ENCODE measurements at regions not wholly inside any gene's neighbourhood (a gene's known extent, or its start where the extent isn't known, plus 50 kb on each side); places are given as distances from the start of the nearest gene placed in this dataset.

GRCh38 chr2:134203175-134203574, 50.7 kb upstream of the MGAT5 start:
- TF ChIP-seq CTCF (IDR thresholded peaks at IDR 0.05) (no peak), POLR2A (IDR thresholded peaks at IDR 0.05) (no peak)
